HEK293T (cell line): ENCODE measurements at regions not wholly inside any gene's neighbourhood (a gene's known extent, or its start where the extent isn't known, plus 50 kb on each side); places are given as distances from the start of the nearest gene placed in this dataset.
"Not testable (repeated sequence)": the region's sequence is repeated elsewhere in the genome, so short reads cannot be mapped to it uniquely, and the experiment has no call there.

ENCODE experiments used
- CTCF ChIA-PET: fragments of 350-600 bp; formaldehyde crosslinking; extraction: SDS; loops from one replicate; lab custom pipeline; 2021; ENCODE audit warnings: antibody characterized with exemption, inconsistent platforms; lab: Yijun Ruan, JAX
- POLR2A ChIA-PET: fragments of 350-600 bp; formaldehyde crosslinking; extraction: SDS; loops from one replicate; lab custom pipeline; 2020; ENCODE audit warnings: antibody characterized with exemption, inconsistent platforms; lab: Yijun Ruan, JAX
- DNase-seq: peaks from one replicate; pipeline ENCODE4 v3.0.0; 2012; ENCODE audit warnings: mixed read lengths; ENCODE audit errors: extremely low spot score
- ARNT ChIP-seq: fragments of 450-650 bp; IDR thresholded peaks from 2 replicates; pipeline ENCODE4 v1.6.1; 2017; ENCODE audit warnings: mild to moderate bottlenecking
- BHLHE40 ChIP-seq: fragments of 450-650 bp; IDR thresholded peaks from 2 replicates; pipeline ENCODE4 v1.6.1; 2016; ENCODE audit warnings: mild to moderate bottlenecking, moderate library complexity, borderline replicate concordance
- CTBP1 ChIP-seq: fragments of 450-650 bp; IDR thresholded peaks from 2 replicates; pipeline ENCODE4 v1.6.1; 2016; ENCODE audit warnings: borderline replicate concordance
- ELF4 ChIP-seq: fragments of 450-650 bp; IDR thresholded peaks from 2 replicates; pipeline ENCODE4 v1.6.1; 2017; ENCODE audit warnings: antibody characterized with exemption
- FOXA1 ChIP-seq: fragments of 450-650 bp; IDR thresholded peaks from 2 replicates; pipeline ENCODE4 v1.6.1; 2016; ENCODE audit warnings: mild to moderate bottlenecking
- FOXK2 ChIP-seq: fragments of 450-650 bp; IDR thresholded peaks from 2 replicates; pipeline ENCODE4 v1.6.1; 2016; ENCODE audit warnings: mild to moderate bottlenecking
- FOXM1 ChIP-seq: fragments of 450-650 bp; IDR thresholded peaks from 2 replicates; pipeline ENCODE4 v1.6.1; 2017; ENCODE audit warnings: mild to moderate bottlenecking, borderline replicate concordance
- HDGF ChIP-seq: fragments of 450-650 bp; IDR thresholded peaks from 2 replicates; pipeline ENCODE4 v1.6.1; 2017; ENCODE audit warnings: antibody characterized with exemption, borderline replicate concordance
- L3MBTL2 ChIP-seq: fragments of 450-650 bp; conservative IDR thresholded peaks from 2 replicates; pipeline ENCODE4 v1.6.1; 2016; ENCODE audit warnings: mild to moderate bottlenecking
- LEF1 ChIP-seq: fragments of 450-650 bp; IDR thresholded peaks from 2 replicates; pipeline ENCODE4 v1.6.1; 2017; ENCODE audit warnings: mild to moderate bottlenecking, borderline replicate concordance
- NFRKB ChIP-seq: fragments of 450-650 bp; IDR thresholded peaks from 2 replicates; pipeline ENCODE4 v1.6.1; 2016; ENCODE audit warnings: mild to moderate bottlenecking, moderate library complexity
- PKNOX1 ChIP-seq: fragments of 450-650 bp; IDR thresholded peaks from 2 replicates; pipeline ENCODE4 v1.6.1; 2016
- SP1 ChIP-seq: fragments of 450-650 bp; IDR thresholded peaks from 2 replicates; pipeline ENCODE4 v1.6.1; 2017
- SUZ12 ChIP-seq: fragments of 450-650 bp; IDR thresholded peaks from 2 replicates; pipeline ENCODE4 v1.6.1; 2016; ENCODE audit warnings: mild to moderate bottlenecking
- TARDBP ChIP-seq: fragments of 450-650 bp; IDR thresholded peaks from 2 replicates; pipeline ENCODE4 v1.6.1; 2016
- ZNF384 ChIP-seq: fragments of 450-650 bp; IDR thresholded peaks from 2 replicates; pipeline ENCODE4 v1.6.1; 2016

GRCh38 chrX:128000033-128000432 lies 52.2 kb downstream of the ACTRT1 start:
- CTCF ChIA-PET, POLR2A ChIA-PET: not testable (repeated sequence)

GRCh38 chrX:127963696-127964095 lies 88.5 kb downstream of the ACTRT1 start:
- CTCF ChIA-PET = no interaction called here
- no peak for DNase-seq
- TF ChIP-seq PKNOX1 = no peak
- no peak for TF ChIP-seq BHLHE40
- TF ChIP-seq SUZ12 = no peak
- no peak for TF ChIP-seq FOXM1
- no peak for TF ChIP-seq FOXA1
- no peak for TF ChIP-seq CTBP1
- no peak for TF ChIP-seq ELF4
- TF ChIP-seq ARNT = no peak
- no peak for TF ChIP-seq LEF1
- TF ChIP-seq ZNF384 = no peak
- TF ChIP-seq NFRKB = no peak
- no peak for TF ChIP-seq FOXK2
- TF ChIP-seq L3MBTL2 = no peak
- no peak for TF ChIP-seq SP1
- TF ChIP-seq TARDBP = no peak
- TF ChIP-seq HDGF = no peak
- POLR2A ChIA-PET = no interaction called here

More at GRCh38 chrX:128000033-128000432, 52.2 kb downstream of the ACTRT1 start:
- DNase-seq = not testable (repeated sequence)

- no peak for TF ChIP-seq LEF1
- no peak for TF ChIP-seq BHLHE40
- TF ChIP-seq PKNOX1 = no peak
- TF ChIP-seq FOXA1 = no peak
- no peak for TF ChIP-seq L3MBTL2
- TF ChIP-seq HDGF = no peak
- TF ChIP-seq ELF4 = no peak
- TF ChIP-seq ZNF384 = no peak
- no peak for TF ChIP-seq FOXM1
- TF ChIP-seq NFRKB = no peak
- no peak for TF ChIP-seq SP1
- CTCF ChIA-PET = no interaction called here
- POLR2A ChIA-PET = no interaction called here
- DNase-seq = no peak
Measured at GRCh38 chrX:127947450-127947849, 104.8 kb downstream of the ACTRT1 start.

- ChIA-PET POLR2A (no interaction called here), CTCF (no interaction called here)
- TF ChIP-seq ARNT (no peak), BHLHE40 (no peak)
- DNase-seq = no peak
Measured at GRCh38 chrX:127943571-127943970, 108.6 kb downstream of the ACTRT1 start.

- DNase-seq = peak; percentile 40
- CTCF ChIA-PET = no interaction called here
- TF ChIP-seq ELF4 = no peak
- TF ChIP-seq FOXA1 = no peak
- TF ChIP-seq BHLHE40 = peak; percentile 58
- TF ChIP-seq ZNF384 = peak; percentile 56; the same call in 1 of the 2 replicates
- TF ChIP-seq FOXM1 = peak; percentile 78; the same call in 1 of the 2 replicates
- TF ChIP-seq NFRKB = no peak
- TF ChIP-seq ARNT = peak; percentile 100
- no peak for TF ChIP-seq HDGF
- TF ChIP-seq CTBP1 = peak; percentile 100
- peak; percentile 98 for TF ChIP-seq PKNOX1
- TF ChIP-seq L3MBTL2 = no peak
- no peak for TF ChIP-seq SUZ12
- no peak for TF ChIP-seq SP1
- TF ChIP-seq TARDBP = 0 out of 2 replicates have a peak, but pooled peaks have one; percentile 47
- TF ChIP-seq FOXK2 = no peak
- peak; percentile 98 for TF ChIP-seq LEF1
- POLR2A ChIA-PET = interaction anchor here (2.3 kb wide), 1 partner anchor 30 kb away, joined by 6 read pairs; no protein-coding TSS in a partner anchor
Measured at GRCh38 chrX:127908384-127908783, 143.8 kb downstream of the ACTRT1 start.

- DNase-seq = no peak
- ChIA-PET POLR2A (interaction anchor here (1.1 kb wide), 1 partner anchor 10 kb away, joined by 4 read pairs; no protein-coding TSS in a partner anchor), CTCF (no interaction called here)
- TF ChIP-seq ELF4 (no peak), TARDBP (no peak), BHLHE40 (no peak), L3MBTL2 (no peak), FOXK2 (no peak), FOXA1 (no peak), PKNOX1 (no peak), NFRKB (no peak), ZNF384 (no peak), LEF1 (no peak), SP1 (no peak), ARNT (no peak), FOXM1 (no peak), CTBP1 (no peak), SUZ12 (no peak), HDGF (no peak)
Measured at GRCh38 chrX:127888767-127889166, 163.4 kb downstream of the ACTRT1 start.
